ENCODE measurements at regions not wholly inside any gene's neighbourhood (a gene's known extent, or its start where the extent isn't known, plus 50 kb on each side); places are given as distances from the start of the nearest gene placed in this dataset.
A peak's percentile ranks its signal among the peaks of the same experiment; 100 is the strongest.

DNA sequence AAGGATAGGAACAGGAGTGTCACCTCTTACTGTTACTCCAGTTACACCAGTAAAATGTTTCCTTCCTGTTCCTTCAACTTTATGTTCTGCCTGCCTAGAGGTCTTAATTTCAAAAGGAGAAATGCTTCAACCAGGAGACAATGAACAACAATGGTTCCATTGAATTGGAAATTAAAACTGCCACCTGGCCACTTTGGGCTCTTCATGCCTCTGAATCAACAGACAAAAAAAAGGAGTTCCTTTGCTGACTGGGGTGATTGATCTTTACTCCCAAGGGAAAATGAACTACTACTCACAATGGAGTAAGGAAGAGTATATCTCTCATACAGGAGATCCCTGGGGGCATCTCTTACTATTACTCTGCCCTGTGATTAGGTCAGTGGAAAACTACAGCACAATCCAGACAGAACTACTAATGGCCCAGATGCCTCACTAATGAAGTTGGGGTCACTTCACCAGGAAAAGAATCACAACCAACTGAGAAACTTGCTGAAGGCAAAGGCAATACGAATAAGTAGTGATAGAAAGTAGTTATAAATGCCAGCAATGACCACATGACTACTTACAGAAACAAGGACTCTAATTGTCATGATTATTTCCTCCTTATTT is 76.6 kb upstream of the PRDX6 start:
- no peak for DNase-seq
- no peak for ATAC-seq

GRCh38 chr1:173403996-173404395 is 73.1 kb upstream of the PRDX6 start:
- ATAC-seq: no peak
- DNase-seq: no peak

GRCh38 chr1:173405281-173405680 is 71.9 kb upstream of the PRDX6 start:
- ATAC-seq (no peak), DNase-seq (no peak)

DNA sequence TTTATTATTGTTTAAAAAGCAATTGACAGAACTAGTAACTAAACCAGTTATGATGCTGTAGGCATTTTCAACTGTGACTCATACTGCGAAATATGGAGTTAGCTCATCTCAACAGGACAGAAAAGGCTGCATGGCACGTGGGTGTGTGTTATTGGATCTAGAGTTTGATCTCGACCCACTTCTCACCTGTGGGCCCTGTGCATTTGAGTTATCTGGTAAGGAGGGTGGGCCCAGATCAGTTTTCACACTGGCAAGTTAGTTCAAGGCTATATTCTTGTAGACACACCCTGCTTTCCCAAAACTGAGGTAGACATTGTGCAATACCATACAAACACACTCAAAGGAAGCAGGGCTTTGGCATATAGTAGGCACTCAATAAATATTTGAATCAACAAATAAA is 71.3 kb upstream of the PRDX6 start:
- no peak for ATAC-seq
- DNase-seq: no peak

DNA sequence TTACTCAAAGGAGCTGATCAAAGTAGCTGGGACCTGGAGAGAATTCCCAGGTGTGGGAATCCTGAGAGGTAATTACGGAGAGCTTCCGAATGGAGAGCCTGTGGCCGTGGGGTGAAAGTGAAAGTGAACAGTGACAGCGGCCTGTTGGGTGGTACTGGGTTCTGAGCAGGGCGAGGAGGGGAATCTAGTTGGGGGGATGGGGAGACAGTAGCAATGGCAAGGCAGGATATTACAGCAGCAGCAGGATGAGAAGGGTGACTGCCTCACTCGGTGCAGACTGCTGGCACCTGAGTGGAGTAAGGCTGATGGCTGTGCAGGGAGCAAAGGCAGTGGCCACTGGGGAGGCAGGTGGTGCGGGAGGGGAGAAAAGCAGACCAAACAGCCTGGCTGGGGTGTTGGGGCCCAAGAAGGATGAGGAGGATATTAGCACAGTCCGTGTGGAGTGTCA is 70.3 kb upstream of the PRDX6 start:
- ATAC-seq (peak; percentile 24), DNase-seq (no peak)

DNA sequence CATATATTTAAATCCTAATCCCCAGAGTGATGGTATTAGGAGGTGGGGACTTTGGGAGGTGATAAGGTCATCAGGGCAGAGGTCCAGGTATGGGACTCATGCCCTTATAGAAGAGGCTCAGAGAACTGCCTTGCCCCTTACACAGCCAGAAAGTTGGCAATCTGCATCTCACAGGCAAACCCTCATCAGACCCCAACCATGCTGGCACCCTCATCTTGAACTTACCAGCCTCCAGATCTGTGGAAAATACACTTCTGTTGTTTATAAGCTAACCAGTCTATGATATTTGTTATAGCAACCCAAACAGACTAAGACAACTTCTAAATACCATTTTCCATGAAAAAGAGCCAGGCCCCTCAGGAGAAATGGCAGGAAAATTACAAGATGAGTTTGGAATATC is 69.3 kb upstream of the PRDX6 start:
- ATAC-seq (no peak), DNase-seq (no peak)

DNA sequence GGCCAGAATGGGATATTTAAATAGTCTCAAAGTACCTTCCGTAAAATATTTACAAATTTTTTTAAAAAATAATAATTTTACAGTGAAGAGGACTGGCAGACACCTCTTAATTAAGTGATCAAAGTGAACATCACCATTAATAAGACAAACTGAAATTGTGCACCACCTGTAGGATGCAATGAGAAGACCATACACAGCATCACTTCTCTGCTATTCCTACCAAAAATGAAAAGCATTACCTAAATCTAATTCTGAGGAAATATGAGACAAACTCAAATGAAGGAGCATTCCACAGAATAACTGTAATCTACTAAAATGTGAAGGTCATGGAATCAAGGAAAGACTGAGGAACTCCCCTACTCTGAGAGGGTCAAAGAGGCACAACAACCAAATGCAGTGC is 68.2 kb upstream of the PRDX6 start:
- no peak for DNase-seq
- no peak for ATAC-seq

- no peak for DNase-seq
- ATAC-seq: no peak
Measured at GRCh38 chr1:173409613-173410012, 67.5 kb upstream of the PRDX6 start.

DNA sequence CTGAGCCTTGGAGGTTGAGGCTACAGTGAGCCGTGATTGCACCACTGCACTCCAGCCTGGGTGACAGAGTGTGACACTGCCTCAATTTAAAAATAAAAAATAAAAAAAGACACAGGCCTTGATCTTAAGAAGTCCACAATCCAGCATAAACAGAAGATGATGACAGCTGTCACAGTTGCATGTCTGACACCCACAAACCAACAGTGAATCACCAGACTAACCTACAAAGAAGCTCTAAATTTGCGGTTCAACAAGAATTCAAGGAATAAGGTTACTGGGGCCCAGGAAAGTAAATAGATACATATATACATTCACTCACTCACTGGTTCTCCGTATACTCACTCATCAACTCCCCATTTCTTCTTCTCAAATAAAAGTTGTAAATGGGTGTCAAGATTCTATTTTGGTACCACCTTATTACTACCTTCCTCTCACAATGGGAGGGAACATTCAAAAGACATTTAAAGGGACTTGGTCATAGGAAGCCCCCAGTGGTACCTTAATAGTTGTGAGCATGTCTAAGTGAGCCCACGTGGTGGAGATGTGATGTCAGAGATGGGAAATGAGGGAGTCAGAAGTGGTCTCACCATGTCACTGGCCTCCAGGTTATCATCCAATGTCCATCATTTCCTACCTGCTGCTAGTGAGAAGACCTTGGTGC is 66.9 kb upstream of the PRDX6 start:
- no peak for DNase-seq
- ATAC-seq: peak; percentile 68

DNA sequence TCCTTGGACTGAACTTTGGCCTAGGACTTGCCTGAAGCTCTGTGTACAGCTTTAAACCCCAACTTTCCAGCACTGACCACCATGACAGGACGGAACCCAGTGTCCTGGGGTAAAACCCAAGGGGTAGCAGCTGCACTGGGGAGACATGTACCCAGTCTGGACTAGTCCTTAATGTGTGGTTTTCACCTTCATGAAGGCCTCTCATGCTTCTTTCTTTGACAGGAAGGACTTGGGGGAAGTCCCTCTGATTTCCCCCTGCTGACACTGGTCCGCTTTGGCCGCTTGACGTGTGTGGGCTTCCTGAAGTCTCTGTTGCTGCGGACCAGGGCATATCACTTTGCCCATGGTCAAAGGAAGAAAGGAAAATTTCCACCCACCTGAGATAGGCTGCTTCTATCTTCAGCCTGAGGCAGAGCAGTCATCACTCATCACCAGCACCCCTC is 66.3 kb upstream of the PRDX6 start:
- ATAC-seq (peak; percentile 37), DNase-seq (peak; percentile 31)

DNA sequence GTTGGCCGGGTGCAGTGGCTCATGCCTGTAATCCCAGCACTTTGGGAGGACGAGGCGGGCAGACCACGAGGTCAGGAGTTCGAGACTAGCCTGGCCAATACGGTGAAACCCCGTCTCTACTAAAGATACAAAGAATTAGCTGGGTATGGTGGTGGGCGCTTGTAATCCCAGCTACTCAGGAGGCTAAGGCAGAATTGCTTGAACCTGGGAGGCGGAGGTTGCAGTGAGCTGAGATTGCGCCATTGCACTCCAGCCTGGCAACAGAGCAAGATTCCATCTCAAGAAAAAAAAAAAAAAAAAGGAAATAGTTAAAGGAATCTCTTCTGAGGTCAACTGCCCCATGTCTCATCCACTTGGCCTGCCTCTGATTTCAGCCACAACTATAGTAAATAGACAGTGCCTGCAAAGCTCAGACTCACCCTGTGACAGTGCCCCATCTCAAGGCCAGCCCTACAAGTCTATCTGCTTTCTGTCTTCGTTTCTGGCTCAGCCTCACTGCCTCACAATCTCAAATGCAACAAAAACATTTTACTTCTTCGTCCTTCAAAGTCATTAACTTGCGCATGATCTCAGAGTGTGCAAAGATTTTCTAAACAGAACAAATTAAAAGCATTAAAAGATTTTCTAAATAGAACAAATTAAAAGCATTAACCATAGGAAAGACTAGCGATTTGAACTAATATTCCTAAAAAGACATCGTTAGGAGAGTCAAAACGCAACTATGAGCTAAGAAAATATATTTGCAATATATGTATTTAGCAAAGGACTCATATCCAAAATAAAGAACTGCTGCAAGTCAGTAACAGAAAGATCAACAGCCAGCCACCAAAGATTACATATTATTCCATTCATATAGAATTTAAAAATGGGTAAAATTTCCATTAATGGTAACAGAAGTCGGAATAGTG is 65.0 kb upstream of the PRDX6 start:
- no peak for ATAC-seq
- DNase-seq: no peak

DNA sequence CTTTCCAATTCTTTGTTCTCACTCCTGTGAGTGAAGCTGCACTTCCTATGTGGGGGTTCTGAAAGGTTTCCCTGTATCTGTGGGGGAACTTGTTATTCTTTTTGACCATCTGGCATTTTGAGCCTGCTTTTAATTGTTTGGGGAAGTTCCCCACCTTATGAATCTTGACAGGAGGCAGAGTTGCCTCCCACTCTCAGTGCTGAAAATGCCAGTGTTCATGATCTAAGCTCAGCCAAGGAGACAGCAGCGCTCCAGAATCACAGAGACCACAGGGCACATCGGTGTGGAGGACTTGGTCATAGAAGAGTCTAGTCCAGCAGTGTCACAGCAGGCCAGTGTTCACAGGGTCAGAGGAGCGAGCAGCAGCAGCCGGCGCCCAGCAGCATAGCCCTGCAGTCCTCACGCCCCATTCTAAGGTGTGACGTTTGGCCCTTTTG is 63.8 kb upstream of the PRDX6 start:
- DNase-seq (no peak), ATAC-seq (no peak)

DNA sequence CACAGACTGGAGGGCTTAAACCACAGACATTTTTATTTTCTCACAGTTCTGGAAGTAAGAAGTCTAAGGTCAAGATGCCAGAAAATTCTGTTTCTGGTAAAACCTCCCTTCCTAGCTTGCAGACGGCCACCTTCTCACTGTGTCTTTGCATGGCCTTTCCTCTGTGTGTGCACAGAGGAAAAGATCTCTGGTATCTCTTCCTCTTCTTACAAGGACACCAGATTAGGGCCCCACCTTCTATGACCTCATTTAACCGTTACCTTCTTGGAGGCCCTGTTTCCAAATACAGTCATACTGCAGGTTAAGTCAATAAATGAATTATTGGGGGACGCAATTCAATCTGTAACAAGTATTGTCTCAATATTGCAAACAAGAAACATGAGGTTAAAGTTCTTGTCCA is 63.0 kb upstream of the PRDX6 start:
- no peak for DNase-seq
- no peak for ATAC-seq

GRCh38 chr1:173414539-173415226 is 62.5 kb upstream of the PRDX6 start:
- no peak for ATAC-seq
- no peak for DNase-seq

DNA sequence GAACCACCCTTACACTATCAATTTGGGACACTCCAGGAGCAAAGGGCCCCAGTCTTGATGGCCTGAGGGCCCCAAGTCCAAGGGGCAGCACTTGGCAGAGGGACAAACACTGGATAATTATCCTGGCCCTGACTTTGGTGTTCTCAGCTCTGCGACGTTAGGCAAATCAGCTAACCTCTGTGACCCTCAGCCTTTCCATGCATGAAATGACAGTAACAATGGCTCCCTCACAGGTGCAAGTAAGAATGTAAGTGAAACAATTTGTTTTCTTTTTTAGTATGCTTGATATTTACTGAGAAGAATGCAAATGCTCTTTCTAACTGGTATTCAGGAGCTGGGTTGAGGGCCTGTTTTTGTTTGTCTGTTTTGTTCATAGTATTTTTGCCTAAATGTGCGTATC is 61.6 kb upstream of the PRDX6 start:
- DNase-seq (no peak), ATAC-seq (no peak)

DNA sequence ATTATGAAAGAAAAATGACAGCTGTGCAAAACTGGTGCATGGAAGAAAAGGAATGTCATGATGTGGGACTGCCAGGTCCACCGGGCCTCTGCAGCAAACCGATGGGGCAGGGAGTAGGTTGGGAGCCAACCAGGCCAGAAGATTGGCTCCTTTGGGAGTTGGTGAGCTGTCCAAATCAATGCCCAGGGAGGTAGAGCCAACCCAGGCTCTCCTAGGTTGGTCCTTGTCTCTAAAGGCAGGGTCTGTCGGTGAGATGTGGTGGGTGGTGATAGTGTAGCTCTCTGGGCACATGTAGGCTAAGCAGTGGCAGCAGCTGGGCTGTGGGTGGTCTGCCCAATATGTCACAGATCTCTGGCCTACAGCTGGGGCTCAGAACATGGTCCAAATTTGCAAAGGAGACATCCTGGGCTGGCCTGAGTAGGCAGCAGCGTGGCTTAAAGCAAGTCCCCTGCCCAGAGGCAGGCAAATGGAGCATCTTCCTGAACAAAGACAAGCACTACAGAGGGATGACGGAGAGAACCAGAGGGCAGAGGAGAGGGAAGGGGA is 61.2 kb upstream of the PRDX6 start:
- no peak for DNase-seq
- no peak for ATAC-seq

DNA sequence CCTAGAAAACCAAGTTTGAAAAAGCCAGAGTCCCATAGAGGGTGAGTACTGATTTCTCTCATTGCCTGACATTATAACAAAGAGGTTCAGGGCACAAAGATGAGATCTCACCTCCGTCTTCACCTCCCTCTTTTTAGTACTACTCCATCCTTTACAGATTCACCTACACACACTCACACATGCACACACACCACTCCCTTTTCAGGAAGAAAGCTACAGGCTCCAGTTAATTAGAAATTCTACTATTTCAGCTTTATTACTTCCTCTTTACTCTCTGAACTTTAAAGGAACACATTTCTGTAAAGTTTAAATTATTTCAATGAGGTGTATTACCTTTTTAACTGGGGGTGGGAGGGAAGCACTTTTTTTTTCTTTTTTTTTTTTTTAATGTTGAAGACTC is 59.6 kb upstream of the PRDX6 start:
- no peak for DNase-seq
- no peak for ATAC-seq

DNA sequence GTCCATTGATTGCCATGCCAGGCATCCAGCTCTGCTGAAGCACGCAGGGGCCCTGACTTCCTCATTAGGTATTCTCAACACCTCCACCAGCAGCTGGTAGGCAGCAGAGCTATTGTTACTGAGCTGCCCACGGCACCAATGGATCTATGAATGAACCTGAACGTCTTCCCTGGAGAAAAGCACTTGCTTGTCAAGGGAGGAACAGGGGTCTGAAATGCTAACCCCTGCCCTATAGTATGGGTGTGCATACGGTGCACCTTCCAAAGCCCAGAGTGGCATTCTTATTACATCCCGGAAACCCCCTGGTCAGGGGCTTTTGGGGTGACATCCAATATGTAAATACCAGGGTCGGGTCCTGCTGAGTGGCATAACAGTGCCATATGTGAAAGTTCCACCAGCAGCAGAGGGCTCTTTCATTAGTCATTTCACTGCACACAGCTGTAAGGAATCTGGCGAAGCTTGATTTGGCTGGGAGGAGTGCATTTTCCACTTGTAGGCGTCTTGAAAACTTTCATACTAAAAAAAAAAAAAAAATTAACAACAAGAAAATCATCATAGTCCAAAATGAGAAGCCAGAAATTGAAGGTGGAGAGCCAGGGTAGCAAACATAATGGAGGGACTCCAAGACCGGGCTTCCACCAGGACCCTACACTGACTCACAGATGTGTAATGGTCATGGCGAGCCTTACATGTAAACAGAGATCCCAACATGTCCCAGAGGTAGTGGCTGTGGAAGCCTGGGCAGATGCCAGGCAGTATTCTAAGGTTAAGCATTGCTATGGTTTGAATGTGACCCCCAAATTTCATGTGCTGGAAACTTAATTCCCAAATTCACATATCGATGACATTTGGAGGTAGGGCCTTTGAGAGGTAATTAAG is 58.8 kb upstream of the PRDX6 start:
- ATAC-seq (peak; percentile 51), DNase-seq (peak; percentile 34)

GRCh38 chr1:173420330-173420806 is 56.8 kb upstream of the PRDX6 start:
- peak; percentile 66 for DNase-seq
- peak; percentile 78 for ATAC-seq

DNA sequence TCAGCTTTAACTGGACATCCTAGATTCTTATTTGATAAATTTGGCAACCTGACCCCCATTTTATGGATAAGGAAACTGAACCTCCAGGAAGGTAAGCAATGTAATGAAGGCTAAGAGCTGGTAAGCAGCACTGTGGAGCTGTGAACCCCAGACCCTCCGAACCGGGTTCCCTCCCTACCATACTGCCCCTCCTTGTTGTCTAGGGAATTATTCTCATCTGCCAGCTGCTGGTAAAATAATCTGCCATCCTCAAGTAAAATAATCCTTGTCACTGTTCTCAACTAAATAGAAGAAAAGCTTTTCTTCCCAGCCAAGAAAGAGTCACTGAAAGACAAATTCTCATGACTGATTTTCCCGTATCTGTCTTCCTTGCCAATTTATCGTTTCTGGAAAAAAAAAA is 55.8 kb upstream of the PRDX6 start:
- DNase-seq: no peak
- no peak for ATAC-seq

DNA sequence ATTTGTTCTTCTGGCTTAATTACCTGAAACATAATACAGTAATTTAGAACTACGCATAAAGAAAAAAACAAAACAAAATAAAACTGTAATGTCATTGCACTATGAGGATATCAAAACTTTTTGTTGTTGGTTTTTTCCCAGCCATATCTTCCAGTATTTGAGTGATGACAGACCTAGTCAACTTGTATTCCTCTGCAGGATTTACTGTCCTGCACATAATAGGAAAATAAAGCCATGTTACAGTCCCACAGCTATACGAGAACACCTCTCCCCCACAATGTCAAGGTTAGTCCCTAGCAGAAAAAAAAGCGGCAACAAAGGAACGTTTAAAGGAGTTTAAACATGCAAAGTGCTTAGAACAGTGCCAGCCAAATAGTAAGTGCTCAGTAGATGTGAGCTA is 55.3 kb upstream of the PRDX6 start:
- no peak for ATAC-seq
- no peak for DNase-seq
